T-helper 1 cell (primary cell): ENCODE measurements at regions not wholly inside any gene's neighbourhood (a gene's known extent, or its start where the extent isn't known, plus 50 kb on each side); places are given as distances from the start of the nearest gene placed in this dataset.
"Not testable (repeated sequence)": the region's sequence is repeated elsewhere in the genome, so short reads cannot be mapped to it uniquely, and the experiment has no call there.

Experiments used
- DNase-seq, 5 donors: peaks; one replicate each; pipeline ENCODE4 v3.0.0-alpha.2; 2012 to 2020

GRCh38 chr6:114886670-114887436 lies 544.0 kb upstream of the HS3ST5 start:
- DNase-seq: no peak

- DNase-seq: no peak
Measured at GRCh38 chr6:114879693-114880092, 536.9 kb upstream of the HS3ST5 start.

GRCh38 chr6:114878091-114878490 lies 535.3 kb upstream of the HS3ST5 start:
- DNase-seq: no peak

GRCh38 chr6:114874410-114874809 lies 531.6 kb upstream of the HS3ST5 start:
- DNase-seq: no peak

GRCh38 chr6:114865506-114865905 lies 522.7 kb upstream of the HS3ST5 start:
- not testable (repeated sequence) for DNase-seq

GRCh38 chr6:114863610-114864009 lies 520.8 kb upstream of the HS3ST5 start:
- DNase-seq: no peak

- no peak for DNase-seq
Measured at GRCh38 chr6:114862819-114863218, 520.0 kb upstream of the HS3ST5 start.

GRCh38 chr6:114862064-114862463 lies 519.2 kb upstream of the HS3ST5 start:
- DNase-seq: no peak

- no peak for DNase-seq
Measured at GRCh38 chr6:114844359-114844758, 501.5 kb upstream of the HS3ST5 start.

GRCh38 chr6:114839019-114839418 lies 496.2 kb upstream of the HS3ST5 start:
- DNase-seq: no peak

- DNase-seq: no peak
Measured at GRCh38 chr6:114833211-114833610, 490.4 kb upstream of the HS3ST5 start.

- no peak for DNase-seq
Measured at GRCh38 chr6:114830515-114830914, 487.7 kb upstream of the HS3ST5 start.

GRCh38 chr6:114827135-114827534 lies 484.3 kb upstream of the HS3ST5 start:
- DNase-seq: no peak

GRCh38 chr6:114824409-114824808 lies 481.6 kb upstream of the HS3ST5 start:
- DNase-seq: no peak

- no peak for DNase-seq
Measured at GRCh38 chr6:114816678-114817077, 473.9 kb upstream of the HS3ST5 start.

GRCh38 chr6:114810468-114810867 lies 467.6 kb upstream of the HS3ST5 start:
- DNase-seq: no peak

- not testable (repeated sequence) for DNase-seq
Measured at GRCh38 chr6:114805426-114805825, 462.6 kb upstream of the HS3ST5 start.

- no peak for DNase-seq
Measured at GRCh38 chr6:114796576-114796975, 453.8 kb upstream of the HS3ST5 start.

GRCh38 chr6:114793428-114793827 lies 450.6 kb upstream of the HS3ST5 start:
- DNase-seq: no peak

GRCh38 chr6:114785235-114786127 lies 442.7 kb upstream of the HS3ST5 start:
- DNase-seq: no peak

- DNase-seq: no peak
Measured at GRCh38 chr6:114783783-114784182, 441.0 kb upstream of the HS3ST5 start.

- no peak for DNase-seq
Measured at GRCh38 chr6:114783083-114783482, 440.3 kb upstream of the HS3ST5 start.

- no peak for DNase-seq
Measured at GRCh38 chr6:114764866-114765265, 422.0 kb upstream of the HS3ST5 start.

- DNase-seq: no peak
Measured at GRCh38 chr6:114762145-114762544, 419.3 kb upstream of the HS3ST5 start.
